ENCODE measurements at regions not wholly inside any gene's neighbourhood (a gene's known extent, or its start where the extent isn't known, plus 50 kb on each side); places are given as distances from the start of the nearest gene placed in this dataset.

- WGBS, 2 experiments = 94 to 95% methylated on average over 15 of the region's 15 CpGs
- H3K9me3 ChIP-seq (ENCODE audit: control insufficient read depth, low read length) = no peaks in the 10 kb centered on the region
- H3K36me3 ChIP-seq (ENCODE audit: control insufficient read depth, insufficient read depth, low read length) = no peaks in the 10 kb centered on the region
- H3K4me1 ChIP-seq (ENCODE audit: control insufficient read depth, insufficient read depth, low read length) = no peaks in the 10 kb centered on the region
- H3K4me3 ChIP-seq (ENCODE audit: insufficient read depth, low read depth, low read length) = no peak overlapping the region
- no peaks in the 10 kb centered on the region for H3K27me3 ChIP-seq (ENCODE audit: control insufficient read depth, insufficient read depth, low read length, poor library complexity, severe bottlenecking)
- H3K27ac ChIP-seq (ENCODE audit: insufficient read depth, low read depth, low read length, poor library complexity, severe bottlenecking) = no peak overlapping the region
These were observed 52.0 kb upstream of the TMPRSS2 start for GRCh38 chr21:41559658-41560631.

GRCh38 chr21:41558842-41559241 is 50.9 kb upstream of the TMPRSS2 start:
- no peak overlapping the region for H3K4me3 ChIP-seq (ENCODE audit: insufficient read depth, low read depth, low read length)
- H3K27ac ChIP-seq (ENCODE audit: insufficient read depth, low read depth, low read length, poor library complexity, severe bottlenecking) = no peak overlapping the region
- no peaks in the 10 kb centered on the region for H3K27me3 ChIP-seq (ENCODE audit: control insufficient read depth, insufficient read depth, low read length, poor library complexity, severe bottlenecking)
- H3K4me1 ChIP-seq (ENCODE audit: control insufficient read depth, insufficient read depth, low read length) = no peaks in the 10 kb centered on the region
- no peaks in the 10 kb centered on the region for H3K9me3 ChIP-seq (ENCODE audit: control insufficient read depth, low read length)
- H3K36me3 ChIP-seq (ENCODE audit: control insufficient read depth, insufficient read depth, low read length) = no peaks in the 10 kb centered on the region

GRCh38 chr21:41557884-41558283 is 49.9 kb upstream of the TMPRSS2 start:
- no peak overlapping the region for H3K27ac ChIP-seq (ENCODE audit: insufficient read depth, low read depth, low read length, poor library complexity, severe bottlenecking)
- no peaks in the 10 kb centered on the region for H3K4me1 ChIP-seq (ENCODE audit: control insufficient read depth, insufficient read depth, low read length)
- WGBS, 2 experiments = 89 to 91% methylated on average over 6 of the region's 6 CpGs
- H3K9me3 ChIP-seq (ENCODE audit: control insufficient read depth, low read length) = no peaks in the 10 kb centered on the region
- H3K27me3 ChIP-seq (ENCODE audit: control insufficient read depth, insufficient read depth, low read length, poor library complexity, severe bottlenecking) = no peaks in the 10 kb centered on the region
- H3K36me3 ChIP-seq (ENCODE audit: control insufficient read depth, insufficient read depth, low read length) = no peaks in the 10 kb centered on the region
- H3K4me3 ChIP-seq (ENCODE audit: insufficient read depth, low read depth, low read length) = no peak overlapping the region

All from ectodermal cell (in vitro differentiated cells).